Fibroblast of villous mesenchyme (primary cell): ENCODE measurements at regions not wholly inside any gene's neighbourhood (a gene's known extent, or its start where the extent isn't known, plus 50 kb on each side); places are given as distances from the start of the nearest gene placed in this dataset.

Source experiments
- DNase-seq: peaks from one replicate; pipeline ENCODE4 v3.0.0-alpha.2; 2010; ENCODE audit warnings: low read depth
- H3K4me3 ChIP-seq: 2 replicates; pipeline ENCODE4 v1.5.1; 2011; ENCODE audit warnings: low read depth, mild to moderate bottlenecking, low read length
- CTCF ChIP-seq: IDR thresholded peaks from 2 replicates; pipeline ENCODE4 v1.5.1; 2012; ENCODE audit warnings: low read depth, mild to moderate bottlenecking, low read length; ENCODE audit not compliant: insufficient read depth

DNA sequence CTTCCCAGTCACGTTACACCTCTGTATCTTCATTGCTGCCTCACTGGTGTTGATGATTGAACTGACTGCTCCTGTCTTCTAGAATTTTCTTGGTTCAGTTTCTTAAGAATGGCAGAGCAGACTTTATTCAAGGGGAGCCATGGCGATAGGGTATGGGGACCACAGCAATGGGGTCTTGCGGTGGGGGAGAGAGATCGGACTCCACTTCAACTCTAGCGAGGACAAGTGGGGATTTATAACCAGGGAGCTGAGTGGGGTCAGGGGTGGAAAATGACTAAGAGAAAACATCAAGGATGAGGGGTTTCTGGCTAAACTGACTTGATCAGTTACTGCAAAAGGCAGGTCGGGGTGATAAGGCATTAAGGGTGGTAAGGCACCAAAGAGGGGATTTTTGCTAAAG, 156.4 kb downstream of the CD83 start:
- H3K4me3 ChIP-seq = no peak overlapping the region
- no peak for TF ChIP-seq CTCF
- DNase-seq = no peak

- no peak for TF ChIP-seq CTCF
- no peak overlapping the region for H3K4me3 ChIP-seq
- no peak for DNase-seq
Measured at GRCh38 chr6:14274546-14275492, 157.2 kb downstream of the CD83 start.

DNA sequence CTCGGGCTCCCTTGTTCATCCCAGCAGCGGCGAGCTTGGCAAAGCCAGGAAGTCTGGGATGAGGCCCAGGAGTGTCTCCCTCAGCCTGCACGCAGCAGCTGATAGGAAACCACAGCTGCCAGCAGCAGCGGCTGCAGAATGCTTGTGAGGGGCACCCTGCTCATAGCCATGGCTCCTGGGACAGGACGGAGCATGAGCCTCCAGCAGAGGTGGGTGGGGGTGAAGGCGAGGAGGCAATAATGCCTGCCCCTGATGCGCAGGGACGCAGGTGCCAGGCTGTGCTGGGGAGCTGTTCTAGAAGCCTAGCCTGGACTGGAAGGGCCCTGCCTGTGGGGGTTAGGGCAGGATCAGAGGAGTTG, 157.9 kb downstream of the CD83 start:
- no peak overlapping the region for H3K4me3 ChIP-seq
- DNase-seq = no peak
- no peak for TF ChIP-seq CTCF

- TF ChIP-seq CTCF = no peak
- no peak overlapping the region for H3K4me3 ChIP-seq
- DNase-seq = no peak
Measured at GRCh38 chr6:14276071-14276470, 158.5 kb downstream of the CD83 start.

GRCh38 chr6:14276667-14277404, 159.3 kb downstream of the CD83 start:
- DNase-seq = no peak
- H3K4me3 ChIP-seq = no peak overlapping the region
- no peak for TF ChIP-seq CTCF

DNA sequence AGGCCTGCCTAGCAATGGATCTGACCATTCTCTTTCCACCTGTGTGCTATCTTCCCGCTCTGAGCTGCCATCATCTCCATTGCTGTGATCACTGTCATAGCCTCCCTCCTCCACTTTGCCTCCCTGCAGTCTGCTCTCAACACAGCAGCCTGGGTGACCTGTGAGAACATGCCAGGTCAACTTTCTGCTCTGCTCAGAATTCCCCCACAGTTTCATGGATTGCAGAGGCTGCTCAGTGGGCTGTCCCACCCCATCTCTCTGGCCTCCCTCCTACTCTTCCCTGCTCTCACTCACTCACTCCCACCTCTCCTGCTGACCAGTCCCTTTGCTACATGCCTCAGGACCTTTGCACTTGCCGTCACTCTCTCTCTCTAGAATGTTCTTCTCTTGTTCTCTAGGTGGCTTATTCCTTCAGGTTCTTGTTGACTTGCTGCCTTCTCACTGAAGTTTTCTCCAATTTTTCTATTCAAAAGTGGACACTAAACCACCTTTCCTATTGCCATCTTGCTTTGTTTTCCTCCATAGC, 159.9 kb downstream of the CD83 start:
- DNase-seq = no peak
- H3K4me3 ChIP-seq = no peak overlapping the region
- TF ChIP-seq CTCF = no peak
